ENCODE measurements at regions not wholly inside any gene's neighbourhood (a gene's known extent, or its start where the extent isn't known, plus 50 kb on each side); places are given as distances from the start of the nearest gene placed in this dataset.
A peak's percentile ranks its signal among the peaks of the same experiment; 100 is the strongest.

DNA sequence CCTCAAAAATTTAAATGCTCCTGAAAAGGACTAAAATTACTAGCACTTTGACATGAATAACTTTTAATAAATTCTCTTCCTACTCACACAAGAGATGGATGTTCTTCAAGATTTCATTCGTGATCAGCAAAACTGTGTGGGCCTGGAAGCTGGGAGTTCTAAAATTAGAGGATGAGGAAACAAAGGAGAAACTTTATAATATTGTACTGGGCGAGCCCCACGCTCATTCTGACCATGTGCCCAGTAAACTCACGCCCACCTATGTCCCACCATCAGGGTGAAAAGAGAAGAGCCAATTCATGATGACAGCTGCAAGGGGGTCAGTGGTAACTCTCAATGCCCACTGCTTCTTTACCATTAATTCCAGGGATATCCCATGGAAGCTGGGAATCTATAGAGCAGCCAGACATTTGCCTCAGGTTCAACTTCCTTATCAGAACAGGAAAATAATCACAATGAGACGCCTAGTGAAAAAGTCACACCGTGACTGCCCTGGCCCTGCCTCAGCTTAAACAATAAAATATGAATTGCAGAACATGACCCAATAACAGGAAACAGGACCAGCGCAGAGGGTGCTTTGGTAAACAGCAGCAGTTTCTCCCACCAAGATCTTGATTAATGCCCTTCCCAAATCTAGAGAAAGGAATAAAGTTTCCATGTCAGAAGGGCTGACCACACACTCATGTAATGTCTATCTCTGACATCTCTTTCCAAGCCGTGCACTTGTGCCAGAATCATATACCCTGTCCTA lies 438.6 kb downstream of the TXNL1 start:
- H3K36me3 Mint-ChIP-seq (ENCODE audit: low read depth): no peaks in the 10 kb centered on the region
- POLR2A ChIA-PET: no interaction called here
- H3K9me3 Mint-ChIP-seq: peaks cover 4% of the 10 kb centered on the region
- H3K4me1 Mint-ChIP-seq: peaks cover 40% of the 10 kb centered on the region
- CTCF ChIA-PET: no interaction called here
- DNase-seq (no peak), ATAC-seq (ENCODE audit: low read depth) (no peak)
- no peaks in the 10 kb centered on the region for H3K27me3 Mint-ChIP-seq
- TF ChIP-seq CTCF (IDR thresholded peaks at IDR 0.05): no peak
- H3K27ac Mint-ChIP-seq: no peak overlapping the region
- intact Hi-C loops (cut with micrococcal nuclease): no loop called here
- H3K4me3 Mint-ChIP-seq: no peak overlapping the region

GRCh38 chr18:56197241-56197859 lies 441.0 kb downstream of the TXNL1 start:
- Mint-ChIP-seq H3K4me3 (peak overlapping the region; percentile 9), H3K36me3 (ENCODE audit: low read depth) (no peaks in the 10 kb centered on the region), H3K27me3 (no peaks in the 10 kb centered on the region), H3K9me3 (no peaks in the 10 kb centered on the region), H3K4me1 (peaks cover 40% of the 10 kb centered on the region), H3K27ac (peak overlapping the region; percentile 57)
- CTCF ChIA-PET: no interaction called here
- ATAC-seq (ENCODE audit: low read depth) (peak; percentile 42), DNase-seq (no peak)
- no peak for TF ChIP-seq CTCF (IDR thresholded peaks at IDR 0.05)
- POLR2A ChIA-PET: no interaction called here
- intact Hi-C loops (cut with micrococcal nuclease): no loop called here

DNA sequence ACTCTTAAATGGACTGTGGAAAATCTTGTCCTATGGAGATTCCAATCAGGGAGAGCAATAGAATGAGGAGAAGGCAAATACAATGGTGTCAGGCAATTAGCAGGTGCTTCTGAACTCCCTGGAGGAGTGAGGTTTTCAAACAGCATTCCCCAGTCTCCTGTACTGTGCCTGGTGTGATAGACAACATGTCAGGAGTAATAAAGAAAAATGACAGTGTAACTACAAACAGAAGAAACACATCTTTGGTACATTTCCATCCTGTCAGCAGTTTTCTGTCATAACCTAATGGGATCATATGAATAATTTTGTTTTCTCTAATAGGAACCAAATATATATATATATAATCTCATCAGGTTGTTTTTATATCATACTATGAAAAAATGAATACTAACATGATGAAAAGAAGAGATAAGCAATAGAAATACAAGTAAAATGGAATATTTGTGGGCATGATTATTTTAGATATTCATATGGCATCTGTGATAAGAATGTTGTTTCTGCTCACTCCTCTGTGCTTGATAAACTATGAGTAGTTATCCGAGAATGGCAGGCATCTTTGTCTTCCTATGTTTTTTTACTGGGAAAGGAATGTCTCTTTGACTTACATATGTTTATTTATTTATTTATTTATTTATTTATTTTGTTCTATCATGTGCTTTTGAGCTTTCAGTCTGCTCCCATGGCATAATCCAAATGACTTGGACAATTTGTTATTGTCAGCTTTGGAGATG lies 441.7 kb downstream of the TXNL1 start:
- Mint-ChIP-seq H3K27me3 (no peaks in the 10 kb centered on the region), H3K4me3 (no peak overlapping the region), H3K9me3 (no peaks in the 10 kb centered on the region), H3K36me3 (ENCODE audit: low read depth) (no peaks in the 10 kb centered on the region), H3K27ac (no peak overlapping the region), H3K4me1 (peaks cover 40% of the 10 kb centered on the region)
- POLR2A ChIA-PET: no interaction called here
- intact Hi-C loops (cut with micrococcal nuclease): no loop called here
- DNase-seq (no peak), ATAC-seq (ENCODE audit: low read depth) (no peak)
- no peak for TF ChIP-seq CTCF (IDR thresholded peaks at IDR 0.05)
- CTCF ChIA-PET: no interaction called here

GRCh38 chr18:56191334-56191733 lies 447.1 kb downstream of the TXNL1 start:
- TF ChIP-seq CTCF (IDR thresholded peaks at IDR 0.05): no peak
- no peak overlapping the region for H3K27ac Mint-ChIP-seq
- ATAC-seq (ENCODE audit: low read depth) (no peak), DNase-seq (no peak)
- no peaks in the 10 kb centered on the region for H3K27me3 Mint-ChIP-seq
- H3K9me3 Mint-ChIP-seq: no peaks in the 10 kb centered on the region
- intact Hi-C loops (cut with micrococcal nuclease): no loop called here
- ChIA-PET CTCF (no interaction called here), POLR2A (no interaction called here)
- H3K36me3 Mint-ChIP-seq (ENCODE audit: low read depth): no peaks in the 10 kb centered on the region
- peaks cover under 1% of the 10 kb centered on the region for H3K4me1 Mint-ChIP-seq
- H3K4me3 Mint-ChIP-seq: no peak overlapping the region

DNA sequence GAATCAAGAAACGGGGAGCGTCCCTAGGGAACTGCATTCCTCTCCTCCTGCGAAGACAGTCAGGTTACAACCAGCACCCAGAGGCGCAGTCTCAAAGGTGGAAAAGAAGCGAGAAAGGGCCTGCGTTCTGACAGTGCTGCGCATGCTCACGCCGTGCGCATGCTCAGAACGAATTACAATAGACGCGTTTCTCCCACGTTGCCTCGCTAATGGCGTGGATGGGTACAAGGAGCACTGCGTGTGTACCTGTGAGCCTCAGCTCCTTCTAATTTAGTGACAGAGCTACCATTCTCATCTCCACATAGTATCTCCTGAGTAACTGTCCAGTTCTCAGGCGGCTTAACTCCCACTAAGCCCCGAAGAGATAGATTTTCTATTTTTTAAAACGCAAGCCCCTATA lies 448.8 kb downstream of the TXNL1 start:
- ChIA-PET CTCF (no interaction called here), POLR2A (no interaction called here)
- Mint-ChIP-seq H3K4me1 (no peaks in the 10 kb centered on the region), H3K36me3 (ENCODE audit: low read depth) (no peaks in the 10 kb centered on the region), H3K4me3 (no peak overlapping the region), H3K27me3 (no peaks in the 10 kb centered on the region), H3K9me3 (no peaks in the 10 kb centered on the region), H3K27ac (no peak overlapping the region)
- intact Hi-C loops (cut with micrococcal nuclease): no loop called here
- DNase-seq: no peak
- TF ChIP-seq CTCF (IDR thresholded peaks at IDR 0.05): no peak
- no peak for ATAC-seq (ENCODE audit: low read depth)

All from activated B cell treated with CpG ODN at 0.5 μM for 24 hours (primary cell).